Esophagus muscularis mucosa (tissue), 3 donors: ENCODE measurements at regions not wholly inside any gene's neighbourhood (a gene's known extent, or its start where the extent isn't known, plus 50 kb on each side); places are given as distances from the start of the nearest gene placed in this dataset.

ENCODE experiments used
- POLR2A ChIP-seq: fragments of 450-650 bp; IDR thresholded peaks from one replicate; pipeline ENCODE4 v1.6.1; 2017; ENCODE audit warnings: antibody characterized with exemption, moderate library complexity, mild to moderate bottlenecking, low read depth
- TF ChIP-seq, protein P1 (sequence below), 3 experiments: fragments of 200-600 bp in 2 of 3; fragments of 450-650 bp in 1 of 3; sonication (generic) in 2 of 3; IDR thresholded peaks; one replicate each; pipeline ENCODE4 v1.5.1; 2017 to 2019; ENCODE audit warnings: antibody characterized with exemption in 3 of 3, mild to moderate bottlenecking in 2 of 3, moderate library complexity in 1 of 3

DNA sequence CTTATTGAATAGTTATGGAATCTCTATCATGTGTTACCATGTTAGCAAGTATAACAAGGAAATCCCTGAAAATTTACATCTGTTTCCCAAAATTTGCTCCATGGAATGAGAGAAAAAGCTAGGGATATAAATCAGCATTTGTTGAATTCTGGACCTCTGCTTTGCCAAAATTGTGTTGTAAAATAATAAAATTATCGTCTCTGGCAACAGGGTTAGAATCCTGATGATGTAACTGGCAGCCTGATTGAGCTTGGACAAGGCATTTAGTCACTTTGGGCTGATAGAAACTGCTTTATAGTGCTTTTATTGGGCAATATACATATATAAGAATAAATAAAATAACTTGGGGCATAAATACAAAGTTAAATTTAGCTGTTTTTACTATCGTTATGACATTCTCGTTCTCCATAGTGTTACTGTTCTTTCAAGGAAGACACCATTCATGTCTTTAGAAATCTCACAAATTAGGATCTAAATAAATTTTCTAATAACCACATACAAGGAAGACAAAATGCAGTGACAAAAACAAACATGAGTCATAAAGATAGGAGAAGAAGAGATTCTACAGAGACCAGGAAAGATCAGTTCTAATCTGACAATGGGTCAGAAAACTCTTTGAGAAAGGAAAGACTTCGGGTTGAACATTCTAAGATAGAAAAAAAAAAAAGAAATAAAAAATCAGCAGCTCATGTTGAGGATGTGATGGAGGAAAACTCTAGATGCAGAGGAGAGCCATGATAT, 145.0 kb upstream of the CDH10 start:
- TF ChIP-seq, protein P1, sequence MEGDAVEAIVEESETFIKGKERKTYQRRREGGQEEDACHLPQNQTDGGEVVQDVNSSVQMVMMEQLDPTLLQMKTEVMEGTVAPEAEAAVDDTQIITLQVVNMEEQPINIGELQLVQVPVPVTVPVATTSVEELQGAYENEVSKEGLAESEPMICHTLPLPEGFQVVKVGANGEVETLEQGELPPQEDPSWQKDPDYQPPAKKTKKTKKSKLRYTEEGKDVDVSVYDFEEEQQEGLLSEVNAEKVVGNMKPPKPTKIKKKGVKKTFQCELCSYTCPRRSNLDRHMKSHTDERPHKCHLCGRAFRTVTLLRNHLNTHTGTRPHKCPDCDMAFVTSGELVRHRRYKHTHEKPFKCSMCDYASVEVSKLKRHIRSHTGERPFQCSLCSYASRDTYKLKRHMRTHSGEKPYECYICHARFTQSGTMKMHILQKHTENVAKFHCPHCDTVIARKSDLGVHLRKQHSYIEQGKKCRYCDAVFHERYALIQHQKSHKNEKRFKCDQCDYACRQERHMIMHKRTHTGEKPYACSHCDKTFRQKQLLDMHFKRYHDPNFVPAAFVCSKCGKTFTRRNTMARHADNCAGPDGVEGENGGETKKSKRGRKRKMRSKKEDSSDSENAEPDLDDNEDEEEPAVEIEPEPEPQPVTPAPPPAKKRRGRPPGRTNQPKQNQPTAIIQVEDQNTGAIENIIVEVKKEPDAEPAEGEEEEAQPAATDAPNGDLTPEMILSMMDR (IDR thresholded peaks at IDR 0.05) = no peak
- no peak for TF ChIP-seq POLR2A
